AG04450 (cell line): ENCODE measurements at regions not wholly inside any gene's neighbourhood (a gene's known extent, or its start where the extent isn't known, plus 50 kb on each side); places are given as distances from the start of the nearest gene placed in this dataset.

Experiments used
- CTCF ChIA-PET: fragments of 300-600, 350-600 bp; formaldehyde crosslinking; extraction: SDS; loops from one replicate; lab custom pipeline; 2022; ENCODE audit warnings: antibody characterized with exemption, inconsistent platforms; lab: Charles Lee
- POLR2A ChIA-PET: fragments of 350-600 bp; formaldehyde crosslinking; extraction: SDS; loops from one replicate; lab custom pipeline; 2021; ENCODE audit warnings: antibody characterized with exemption, inconsistent platforms; lab: Yijun Ruan, JAX
- DNase-seq: peaks from one replicate; pipeline ENCODE4 v3.0.0-alpha.2; 2011; ENCODE audit warnings: low read depth, low spot score
- H3K27ac ChIP-seq: one replicate; pipeline ENCODE4 v1.5.1; 2012; ENCODE audit warnings: low read depth, low read length, control low read depth
- H3K27me3 ChIP-seq: one replicate; pipeline ENCODE4 v1.6.0; 2012; ENCODE audit warnings: low read length; ENCODE audit not compliant: control insufficient read depth, insufficient read depth
- H3K4me3 ChIP-seq: 2 replicates; pipeline ENCODE4 v1.5.1; 2011; ENCODE audit warnings: mild to moderate bottlenecking, low read depth, low read length, control low read depth
- H3K9me3 ChIP-seq: 2 replicates; pipeline ENCODE4 v1.5.1; 2012; ENCODE audit warnings: low read length; ENCODE audit not compliant: control insufficient read depth, insufficient read depth
- TF ChIP-seq, protein P1 (sequence below): IDR thresholded peaks from 2 replicates; pipeline ENCODE4 v1.5.1; 2011; ENCODE audit warnings: low read depth, low read length, control low read depth, inconsistent platforms

GRCh38 chr10:5293691-5294550 is 70.8 kb upstream of the UCN3 start:
- no peak overlapping the region for H3K27ac ChIP-seq
- TF ChIP-seq, protein P1, sequence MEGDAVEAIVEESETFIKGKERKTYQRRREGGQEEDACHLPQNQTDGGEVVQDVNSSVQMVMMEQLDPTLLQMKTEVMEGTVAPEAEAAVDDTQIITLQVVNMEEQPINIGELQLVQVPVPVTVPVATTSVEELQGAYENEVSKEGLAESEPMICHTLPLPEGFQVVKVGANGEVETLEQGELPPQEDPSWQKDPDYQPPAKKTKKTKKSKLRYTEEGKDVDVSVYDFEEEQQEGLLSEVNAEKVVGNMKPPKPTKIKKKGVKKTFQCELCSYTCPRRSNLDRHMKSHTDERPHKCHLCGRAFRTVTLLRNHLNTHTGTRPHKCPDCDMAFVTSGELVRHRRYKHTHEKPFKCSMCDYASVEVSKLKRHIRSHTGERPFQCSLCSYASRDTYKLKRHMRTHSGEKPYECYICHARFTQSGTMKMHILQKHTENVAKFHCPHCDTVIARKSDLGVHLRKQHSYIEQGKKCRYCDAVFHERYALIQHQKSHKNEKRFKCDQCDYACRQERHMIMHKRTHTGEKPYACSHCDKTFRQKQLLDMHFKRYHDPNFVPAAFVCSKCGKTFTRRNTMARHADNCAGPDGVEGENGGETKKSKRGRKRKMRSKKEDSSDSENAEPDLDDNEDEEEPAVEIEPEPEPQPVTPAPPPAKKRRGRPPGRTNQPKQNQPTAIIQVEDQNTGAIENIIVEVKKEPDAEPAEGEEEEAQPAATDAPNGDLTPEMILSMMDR, result peak; percentile 60
- ChIA-PET POLR2A (no interaction called here), CTCF (interaction anchor here (0.6 to 1.1 kb wide), 3 partner anchors 13 to 20 kb away, joined by 3 to 5 read pairs (median 4); no protein-coding TSS in a partner anchor)
- H3K4me3 ChIP-seq, result no peak overlapping the region
- no peaks in the 10 kb centered on the region for H3K9me3 ChIP-seq
- DNase-seq, result no peak
- H3K27me3 ChIP-seq, result no peaks in the 10 kb centered on the region

- Histone ChIP-seq H3K4me3 (no peak overlapping the region), H3K27me3 (no peaks in the 10 kb centered on the region), H3K9me3 (no peaks in the 10 kb centered on the region), H3K27ac (no peak overlapping the region)
- CTCF ChIA-PET, result no interaction called here
- POLR2A ChIA-PET, result no interaction called here
- no peak for DNase-seq
- TF ChIP-seq, protein P1, result no peak
Observed at GRCh38 chr10:5297466-5297865, 67.3 kb upstream of the UCN3 start.

DNA sequence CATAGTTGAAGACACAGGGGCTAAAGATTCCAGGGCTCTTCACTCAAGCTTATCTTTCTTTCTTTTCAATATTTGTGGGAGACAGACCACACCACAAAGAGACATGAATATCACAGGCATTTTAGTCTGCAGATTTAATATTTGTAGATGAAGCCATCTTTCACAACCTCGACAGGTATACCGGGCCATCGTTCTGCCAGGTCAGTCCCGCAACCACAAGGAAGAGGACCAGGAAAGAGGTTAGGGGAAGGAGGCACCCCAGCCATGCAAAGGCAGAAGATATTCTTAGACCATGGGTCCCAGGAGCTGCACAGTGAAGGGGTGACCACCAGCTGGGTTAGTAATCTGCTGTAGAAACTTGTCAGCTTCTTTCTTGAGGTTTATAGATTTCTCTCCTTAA is 66.8 kb upstream of the UCN3 start:
- TF ChIP-seq, protein P1, result no peak
- ChIA-PET POLR2A (no interaction called here), CTCF (interaction anchor here (0.9 kb wide), 1 partner anchor 144 kb away, joined by 3 read pairs; no protein-coding TSS in a partner anchor)
- DNase-seq, result no peak
- Histone ChIP-seq H3K27ac (no peak overlapping the region), H3K27me3 (no peaks in the 10 kb centered on the region), H3K9me3 (no peaks in the 10 kb centered on the region), H3K4me3 (no peak overlapping the region)

GRCh38 chr10:5299950-5300349 is 64.8 kb upstream of the UCN3 start:
- POLR2A ChIA-PET, result no interaction called here
- Histone ChIP-seq H3K27me3 (no peaks in the 10 kb centered on the region), H3K27ac (no peak overlapping the region), H3K9me3 (no peaks in the 10 kb centered on the region), H3K4me3 (no peak overlapping the region)
- no peak for DNase-seq
- CTCF ChIA-PET, result no interaction called here
- TF ChIP-seq, protein P1, result no peak

DNA sequence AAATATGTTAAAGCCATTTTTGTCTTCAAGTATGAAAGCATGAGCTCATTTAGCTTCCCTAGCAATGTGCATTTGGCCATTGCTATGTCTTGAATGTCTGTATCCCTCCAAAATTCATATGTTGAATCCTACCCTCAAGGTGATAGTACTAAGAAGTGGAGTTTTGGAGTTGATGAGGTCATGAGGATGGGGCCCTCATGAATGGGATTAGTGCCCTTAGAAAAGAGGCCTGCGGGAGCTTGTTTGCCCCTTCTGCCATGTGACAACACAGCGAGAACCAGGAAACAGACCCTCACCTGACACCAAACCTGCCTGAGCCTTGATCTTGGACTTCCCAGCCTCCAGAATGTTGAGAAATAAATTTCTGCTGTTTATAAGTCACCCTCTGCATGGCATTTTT is 61.3 kb upstream of the UCN3 start:
- ChIA-PET POLR2A (no interaction called here), CTCF (no interaction called here)
- DNase-seq, result no peak
- Histone ChIP-seq H3K9me3 (no peaks in the 10 kb centered on the region), H3K27ac (no peak overlapping the region), H3K4me3 (no peak overlapping the region), H3K27me3 (no peaks in the 10 kb centered on the region)
- TF ChIP-seq, protein P1, result no peak
